IPS-18a (cell line): ENCODE measurements at regions not wholly inside any gene's neighbourhood (a gene's known extent, or its start where the extent isn't known, plus 50 kb on each side); places are given as distances from the start of the nearest gene placed in this dataset.

ENCODE experiments used
- H3K27ac ChIP-seq: one replicate; pipeline ENCODE4 v1.5.1; 2013; ENCODE audit warnings: low read length
- H3K27me3 ChIP-seq: one replicate; pipeline ENCODE4 v1.6.1; 2013; ENCODE audit warnings: mild to moderate bottlenecking, low read length; ENCODE audit not compliant: control insufficient read depth, insufficient read depth
- H3K36me3 ChIP-seq: one replicate; pipeline ENCODE4 v1.6.1; 2013; ENCODE audit warnings: low read depth, low read length; ENCODE audit not compliant: control insufficient read depth
- H3K4me1 ChIP-seq: one replicate; pipeline ENCODE4 v1.6.1; 2013; ENCODE audit warnings: low read depth, low read length; ENCODE audit not compliant: control insufficient read depth
- H3K4me3 ChIP-seq: one replicate; pipeline ENCODE4 v1.5.1; 2013; ENCODE audit warnings: low read length
- H3K9ac ChIP-seq: one replicate; pipeline ENCODE4 v1.6.1; 2013; ENCODE audit warnings: mild to moderate bottlenecking, low read length, moderate library complexity
- H3K9me3 ChIP-seq: one replicate; pipeline ENCODE4 v1.6.1; 2013; ENCODE audit warnings: low read depth, low read length; ENCODE audit not compliant: control insufficient read depth

DNA sequence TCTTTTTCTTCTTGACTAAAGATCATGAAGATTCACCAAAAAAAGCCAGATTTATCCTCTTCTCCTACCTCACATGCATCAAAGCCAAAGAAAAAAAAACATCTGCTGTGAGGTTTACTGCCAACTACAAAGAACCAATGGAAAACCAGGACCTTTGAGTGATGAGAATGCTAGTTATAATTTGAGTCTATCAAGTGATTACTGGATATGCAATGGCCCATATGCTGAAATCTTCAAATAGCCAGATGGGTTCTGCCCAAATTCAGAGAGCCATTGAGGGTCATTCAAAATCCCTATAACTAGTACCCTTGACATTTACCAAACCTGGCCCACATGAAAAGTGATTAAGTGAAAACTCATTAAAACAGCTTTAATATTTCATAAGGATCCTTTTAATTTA, 78.4 kb upstream of the ACO1 start:
- Histone ChIP-seq H3K4me3 (no peak overlapping the region), H3K9ac (no peak overlapping the region), H3K9me3 (no peaks in the 10 kb centered on the region), H3K27ac (no peak overlapping the region), H3K4me1 (peaks cover 20% of the 10 kb centered on the region), H3K36me3 (no peaks in the 10 kb centered on the region), H3K27me3 (no peaks in the 10 kb centered on the region)

DNA sequence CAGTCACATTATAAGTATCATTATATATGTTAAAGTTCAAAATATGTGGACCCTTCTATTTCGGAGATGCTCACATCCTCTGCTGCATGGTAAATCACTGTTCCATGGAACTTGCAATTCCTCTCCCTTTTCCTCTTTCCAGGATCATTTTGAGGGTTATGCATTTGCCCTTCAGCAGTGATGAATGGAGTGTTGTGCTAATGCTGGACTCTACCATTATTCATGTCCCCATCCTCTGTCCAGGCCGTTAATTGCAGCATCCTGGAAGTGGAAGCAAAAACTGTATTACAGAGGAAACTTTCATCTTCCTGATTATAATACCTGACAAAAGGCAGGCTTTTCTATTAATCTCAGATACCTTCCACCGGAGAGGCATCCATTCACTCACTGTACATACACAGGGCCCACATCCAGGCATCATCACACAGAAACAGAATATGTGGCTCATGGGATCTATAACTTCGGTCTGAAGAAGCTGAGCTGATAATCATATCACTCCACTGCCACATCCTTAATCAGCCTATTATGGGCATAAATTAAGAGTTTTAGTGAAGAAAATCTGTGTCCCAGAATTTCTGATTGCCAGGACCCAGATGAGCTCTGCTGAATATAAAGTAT, 65.0 kb upstream of the ACO1 start:
- H3K27me3 ChIP-seq, result no peaks in the 10 kb centered on the region
- no peaks in the 10 kb centered on the region for H3K4me1 ChIP-seq

DNA sequence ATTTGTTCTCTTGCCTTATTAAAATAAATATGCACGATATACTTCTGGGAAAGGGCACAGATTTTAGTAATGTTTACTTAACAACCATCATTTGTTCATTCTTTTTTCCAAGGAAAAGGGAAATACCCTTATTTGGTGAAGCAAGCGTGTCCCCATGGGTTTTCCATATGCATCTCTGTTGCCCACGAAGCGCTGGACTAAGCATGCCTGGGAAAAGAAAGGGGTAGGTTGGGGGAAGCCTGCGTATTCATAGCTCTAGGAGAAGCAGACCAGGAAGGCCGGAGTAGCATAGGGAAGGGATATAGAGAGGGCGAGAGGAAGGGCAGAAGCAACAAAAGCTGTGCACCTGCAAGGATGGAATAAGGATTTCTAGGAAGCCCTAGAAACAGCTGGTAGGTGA, 61.8 kb upstream of the ACO1 start:
- H3K9ac ChIP-seq, result no peak overlapping the region
- no peak overlapping the region for H3K4me3 ChIP-seq
- H3K36me3 ChIP-seq, result no peaks in the 10 kb centered on the region
- no peaks in the 10 kb centered on the region for H3K4me1 ChIP-seq
- no peak overlapping the region for H3K27ac ChIP-seq
- H3K27me3 ChIP-seq, result no peaks in the 10 kb centered on the region
- H3K9me3 ChIP-seq, result no peaks in the 10 kb centered on the region

More for the DNA sequence above, 65.0 kb upstream of the ACO1 start:
- no peak overlapping the region for H3K27ac ChIP-seq
- no peak overlapping the region for H3K9ac ChIP-seq
- no peak overlapping the region for H3K4me3 ChIP-seq
- no peaks in the 10 kb centered on the region for H3K36me3 ChIP-seq
- no peaks in the 10 kb centered on the region for H3K9me3 ChIP-seq

DNA sequence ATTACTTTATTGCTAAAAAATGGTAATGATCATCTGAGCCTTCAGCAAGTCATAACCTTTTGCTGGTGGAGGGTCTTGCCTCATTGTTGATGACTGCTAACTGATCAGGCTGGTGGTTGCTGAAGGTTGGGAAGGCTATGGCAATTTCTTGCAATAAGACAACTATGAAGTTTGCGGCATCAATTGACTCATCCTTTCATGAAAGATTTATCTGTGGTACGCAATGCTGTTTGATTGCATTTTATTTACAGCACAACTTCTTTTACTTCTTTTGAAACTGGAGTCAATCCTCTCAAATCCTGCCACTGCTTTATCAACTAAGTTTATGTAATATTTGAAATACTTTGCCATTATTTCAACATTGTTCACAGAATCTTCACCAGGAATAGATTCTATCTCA, 58.3 kb upstream of the ACO1 start:
- no peaks in the 10 kb centered on the region for H3K27me3 ChIP-seq
- no peak overlapping the region for H3K9ac ChIP-seq

DNA sequence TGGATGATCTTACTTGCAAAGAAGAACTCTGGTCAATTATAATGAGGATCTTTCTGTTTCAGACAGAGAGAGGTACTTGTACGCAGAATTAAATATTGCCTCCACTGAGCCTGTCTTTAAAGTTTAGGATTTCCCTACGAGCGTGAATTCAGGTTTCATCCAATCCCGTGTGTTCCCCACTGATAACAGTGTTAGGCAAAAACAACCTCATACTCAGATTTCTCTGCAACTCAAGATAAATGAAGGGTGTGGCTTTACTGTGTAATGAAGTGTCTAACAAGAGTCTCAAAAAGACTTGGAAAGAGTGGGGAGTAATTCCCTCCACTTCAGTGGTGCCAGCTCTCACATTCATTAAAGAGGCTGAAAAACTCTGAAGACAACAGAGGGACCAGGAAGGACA, 53.2 kb upstream of the ACO1 start:
- peaks cover 8% of the 10 kb centered on the region for H3K4me1 ChIP-seq
- H3K27me3 ChIP-seq, result no peaks in the 10 kb centered on the region
- H3K9me3 ChIP-seq, result no peaks in the 10 kb centered on the region
- no peaks in the 10 kb centered on the region for H3K36me3 ChIP-seq
- H3K4me3 ChIP-seq, result no peak overlapping the region
- no peak overlapping the region for H3K9ac ChIP-seq
- H3K27ac ChIP-seq, result no peak overlapping the region

More for the DNA sequence above, 58.3 kb upstream of the ACO1 start:
- Histone ChIP-seq H3K9me3 (no peaks in the 10 kb centered on the region), H3K4me1 (no peaks in the 10 kb centered on the region), H3K27ac (no peak overlapping the region), H3K36me3 (no peaks in the 10 kb centered on the region), H3K4me3 (no peak overlapping the region)

DNA sequence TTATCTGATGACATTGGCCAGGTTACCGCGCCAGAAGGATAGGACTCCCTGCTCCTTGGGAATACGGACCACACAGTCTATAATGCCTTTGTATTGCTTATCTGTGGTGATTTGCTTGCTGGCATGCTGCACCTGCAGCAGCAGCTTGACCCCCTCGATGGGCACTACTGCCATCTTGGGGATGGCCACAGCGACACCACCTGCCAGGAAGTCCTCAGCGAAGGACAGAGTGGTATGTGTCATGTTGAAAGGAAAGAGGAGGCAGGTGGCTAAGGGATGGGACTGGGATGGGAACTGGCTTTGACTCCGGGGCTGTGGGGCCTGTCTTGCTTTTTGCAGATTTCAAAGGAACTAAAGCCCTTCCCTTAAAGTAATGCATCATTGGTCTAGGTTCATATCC, 50.3 kb upstream of the ACO1 start:
- H3K27me3 ChIP-seq, result no peaks in the 10 kb centered on the region

More for the DNA sequence above, 50.3 kb upstream of the ACO1 start:
- H3K9me3 ChIP-seq, result no peaks in the 10 kb centered on the region
- H3K4me3 ChIP-seq, result no peak overlapping the region
- H3K4me1 ChIP-seq, result peaks cover 8% of the 10 kb centered on the region
- no peak overlapping the region for H3K27ac ChIP-seq
- H3K36me3 ChIP-seq, result no peaks in the 10 kb centered on the region
- H3K9ac ChIP-seq, result no peak overlapping the region
